ENCODE measurements at regions not wholly inside any gene's neighbourhood (a gene's known extent, or its start where the extent isn't known, plus 50 kb on each side); places are given as distances from the start of the nearest gene placed in this dataset.

DNA sequence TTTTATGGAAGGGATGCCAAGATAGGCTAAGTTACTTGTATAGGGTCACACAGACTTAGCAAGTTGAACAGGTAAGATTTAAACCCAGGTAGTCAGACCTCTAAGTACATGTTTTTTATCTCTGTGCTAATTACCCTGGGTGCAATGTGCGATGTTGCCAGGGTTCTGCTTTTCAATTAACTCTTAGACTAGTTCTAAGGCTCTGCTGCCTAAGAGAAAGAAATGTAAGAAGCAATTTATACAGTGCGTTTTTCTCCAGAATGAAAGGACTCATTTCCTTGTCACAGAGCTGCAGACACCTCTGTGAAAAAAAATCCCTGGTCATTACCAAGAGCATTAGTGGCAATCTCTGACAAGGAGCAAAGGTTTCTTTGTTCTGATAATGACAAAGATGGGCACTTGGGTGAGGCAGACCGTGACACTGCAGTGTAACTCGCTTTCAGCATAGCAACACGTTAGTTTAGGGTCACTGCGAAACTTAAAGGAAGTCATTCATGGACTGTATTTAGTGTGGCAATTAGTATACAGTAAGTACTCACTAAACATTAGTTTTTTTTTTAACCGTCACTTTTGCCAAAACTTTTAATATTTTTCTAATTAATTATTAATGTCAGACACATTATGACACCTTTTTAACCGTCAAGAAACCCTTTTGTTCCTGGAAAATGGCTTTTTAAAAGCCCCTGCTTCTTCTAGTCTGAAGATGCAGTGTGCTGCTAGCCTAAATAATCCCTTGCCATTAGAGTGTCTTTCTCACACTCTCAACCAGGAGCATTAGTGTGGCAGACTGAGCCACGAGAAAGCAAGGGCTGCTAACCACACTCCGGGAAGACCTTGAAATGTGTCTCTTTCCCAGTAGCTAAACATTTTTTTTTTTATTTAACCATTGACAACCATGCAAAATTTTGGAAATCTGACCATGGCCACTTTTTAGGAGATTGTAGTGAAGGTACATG lies 520.0 kb upstream of the C9orf72 start:
- RAD21 ChIA-PET (ENCODE audit: low non-redundant PET in 1 of 2, low total read pairs in 2 of 2, uncharacterized antibody in 2 of 2, unreplicated experiment in 2 of 2): no interaction called here
- ATAC-seq: no peak

GRCh38 chr9:28101509-28101908 lies 528.2 kb upstream of the C9orf72 start:
- ChIA-PET POLR2A (no interaction called here), RAD21 (ENCODE audit: low non-redundant PET in 1 of 2, low total read pairs in 2 of 2, uncharacterized antibody in 2 of 2, unreplicated experiment in 2 of 2) (no interaction called here), CTCF (no interaction called here)
- Histone ChIP-seq H3K4me1 (ENCODE audit: control insufficient read depth in 1 of 2, insufficient read depth in 2 of 2, low read length in 2 of 2) (no peaks in the 10 kb centered on the region), H3K79me2 (ENCODE audit: insufficient read depth, low read length) (no peaks in the 10 kb centered on the region), H3K4me2 (ENCODE audit: low read length) (no peak overlapping the region), H2AFZ (ENCODE audit: low read depth, low read length, poor library complexity, severe bottlenecking) (no peak overlapping the region), H3K36me3 (ENCODE audit: control insufficient read depth in 1 of 2, insufficient read depth in 2 of 2, low read length in 2 of 2) (no peaks in the 10 kb centered on the region), H3K27me3 (ENCODE audit: insufficient read depth, low read length) (no peaks in the 10 kb centered on the region), H3K9me2 (ENCODE audit: insufficient read depth) (no peaks in the 10 kb centered on the region), H3K9ac (ENCODE audit: low read length) (no peak overlapping the region), H4K20me1 (ENCODE audit: insufficient read depth) (no peaks in the 10 kb centered on the region), H3K27ac (ENCODE audit: low read depth, low read length) (no peak overlapping the region), H3K4me3 (replicated peaks in 1 of 2; ENCODE audit: low read depth in 1 of 2, low read length in 2 of 2) (no peak overlapping the region), H3K9me3 (ENCODE audit: control insufficient read depth in 1 of 2, insufficient read depth in 1 of 2, low read depth in 1 of 2, low read length in 2 of 2) (peaks cover 0 to 4% of the 10 kb centered on the region in 2 experiments; a peak in 1 of 4 replicates)
- ATAC-seq: no peak
- DNase-seq (ENCODE audit: low read depth, low spot score): no peak
- intact Hi-C loops (cut with micrococcal nuclease): no loop called here
- BruUV-seq (replicated peaks): no TSS peak
- TF ChIP-seq TCF7L2 (IDR thresholded peaks at IDR 0.05; ENCODE audit: borderline replicate concordance, extremely low read depth, insufficient read depth, insufficient read length) (no peak), POLR2AphosphoS5 (IDR thresholded peaks at IDR 0.05; ENCODE audit: low read depth, low read length) (no peak), POLR2A (IDR thresholded peaks at IDR 0.05; ENCODE audit: borderline replicate concordance, extremely low read depth, insufficient read depth, insufficient read length) (no peak), CTCF (IDR thresholded peaks at IDR 0.05 in 2 of 3, conservative IDR thresholded peaks at IDR 0.05 in 1 of 3; ENCODE audit: borderline replicate concordance in 1 of 3, insufficient read depth in 1 of 3, low read depth in 2 of 3, low read length in 2 of 3) (no peak)
- TF ChIP-seq, protein P1, sequence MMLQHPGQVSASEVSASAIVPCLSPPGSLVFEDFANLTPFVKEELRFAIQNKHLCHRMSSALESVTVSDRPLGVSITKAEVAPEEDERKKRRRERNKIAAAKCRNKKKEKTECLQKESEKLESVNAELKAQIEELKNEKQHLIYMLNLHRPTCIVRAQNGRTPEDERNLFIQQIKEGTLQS (IDR thresholded peaks at IDR 0.05): no peak
- TF ChIP-seq, protein P2, sequence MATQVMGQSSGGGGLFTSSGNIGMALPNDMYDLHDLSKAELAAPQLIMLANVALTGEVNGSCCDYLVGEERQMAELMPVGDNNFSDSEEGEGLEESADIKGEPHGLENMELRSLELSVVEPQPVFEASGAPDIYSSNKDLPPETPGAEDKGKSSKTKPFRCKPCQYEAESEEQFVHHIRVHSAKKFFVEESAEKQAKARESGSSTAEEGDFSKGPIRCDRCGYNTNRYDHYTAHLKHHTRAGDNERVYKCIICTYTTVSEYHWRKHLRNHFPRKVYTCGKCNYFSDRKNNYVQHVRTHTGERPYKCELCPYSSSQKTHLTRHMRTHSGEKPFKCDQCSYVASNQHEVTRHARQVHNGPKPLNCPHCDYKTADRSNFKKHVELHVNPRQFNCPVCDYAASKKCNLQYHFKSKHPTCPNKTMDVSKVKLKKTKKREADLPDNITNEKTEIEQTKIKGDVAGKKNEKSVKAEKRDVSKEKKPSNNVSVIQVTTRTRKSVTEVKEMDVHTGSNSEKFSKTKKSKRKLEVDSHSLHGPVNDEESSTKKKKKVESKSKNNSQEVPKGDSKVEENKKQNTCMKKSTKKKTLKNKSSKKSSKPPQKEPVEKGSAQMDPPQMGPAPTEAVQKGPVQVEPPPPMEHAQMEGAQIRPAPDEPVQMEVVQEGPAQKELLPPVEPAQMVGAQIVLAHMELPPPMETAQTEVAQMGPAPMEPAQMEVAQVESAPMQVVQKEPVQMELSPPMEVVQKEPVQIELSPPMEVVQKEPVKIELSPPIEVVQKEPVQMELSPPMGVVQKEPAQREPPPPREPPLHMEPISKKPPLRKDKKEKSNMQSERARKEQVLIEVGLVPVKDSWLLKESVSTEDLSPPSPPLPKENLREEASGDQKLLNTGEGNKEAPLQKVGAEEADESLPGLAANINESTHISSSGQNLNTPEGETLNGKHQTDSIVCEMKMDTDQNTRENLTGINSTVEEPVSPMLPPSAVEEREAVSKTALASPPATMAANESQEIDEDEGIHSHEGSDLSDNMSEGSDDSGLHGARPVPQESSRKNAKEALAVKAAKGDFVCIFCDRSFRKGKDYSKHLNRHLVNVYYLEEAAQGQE (IDR thresholded peaks at IDR 0.05; ENCODE audit: low read depth): no peak

More for the DNA sequence above, 520.0 kb upstream of the C9orf72 start:
- H3K9ac ChIP-seq (ENCODE audit: low read length): no peak overlapping the region
- no peak overlapping the region for H3K4me3 ChIP-seq (replicated peaks in 1 of 2; ENCODE audit: low read depth in 1 of 2, low read length in 2 of 2)
- no peaks in the 10 kb centered on the region for H3K9me2 ChIP-seq (ENCODE audit: insufficient read depth)
- no peak for DNase-seq (ENCODE audit: low read depth, low spot score)
- no peak overlapping the region for H3K4me2 ChIP-seq (ENCODE audit: low read length)
- no peaks in the 10 kb centered on the region for H3K9me3 ChIP-seq (ENCODE audit: control insufficient read depth in 1 of 2, insufficient read depth in 1 of 2, low read depth in 1 of 2, low read length in 2 of 2)
- POLR2A ChIA-PET: no interaction called here
- no peaks in the 10 kb centered on the region for H3K36me3 ChIP-seq (ENCODE audit: control insufficient read depth in 1 of 2, insufficient read depth in 2 of 2, low read length in 2 of 2)
- H3K79me2 ChIP-seq (ENCODE audit: insufficient read depth, low read length): no peaks in the 10 kb centered on the region
- no peak overlapping the region for H2AFZ ChIP-seq (ENCODE audit: low read depth, low read length, poor library complexity, severe bottlenecking)
- H4K20me1 ChIP-seq (ENCODE audit: insufficient read depth): no peaks in the 10 kb centered on the region
- TF ChIP-seq SRF (IDR thresholded peaks at IDR 0.05; ENCODE audit: low read depth) (no peak), POLR2AphosphoS5 (IDR thresholded peaks at IDR 0.05; ENCODE audit: low read depth, low read length) (no peak), SP1 (IDR thresholded peaks at IDR 0.05; ENCODE audit: low read depth) (no peak), EGR1 (IDR thresholded peaks at IDR 0.05; ENCODE audit: low read depth) (no peak), JUND (IDR thresholded peaks at IDR 0.05) (no peak), SIN3A (IDR thresholded peaks at IDR 0.05; ENCODE audit: low read depth) (no peak), EZH2 (IDR thresholded peaks at IDR 0.05) (no peak), TCF7L2 (IDR thresholded peaks at IDR 0.05; ENCODE audit: borderline replicate concordance, extremely low read depth, insufficient read depth, insufficient read length) (no peak), CEBPB (IDR thresholded peaks at IDR 0.05; ENCODE audit: low read depth) (no peak), CBX3 (IDR thresholded peaks at IDR 0.05; ENCODE audit: low read depth) (no peak), YY1 (IDR thresholded peaks at IDR 0.05; ENCODE audit: extremely low read depth, insufficient replicate concordance, low read depth, low read length) (no peak)
- TF ChIP-seq, protein P1 (IDR thresholded peaks at IDR 0.05): no peak
- BruUV-seq (replicated peaks): no TSS peak
- intact Hi-C loops (cut with micrococcal nuclease): no loop called here
- H3K27ac ChIP-seq (ENCODE audit: low read depth, low read length): no peak overlapping the region
- no peaks in the 10 kb centered on the region for H3K4me1 ChIP-seq (ENCODE audit: control insufficient read depth in 1 of 2, insufficient read depth in 2 of 2, low read length in 2 of 2)
- H3K27me3 ChIP-seq (ENCODE audit: insufficient read depth, low read length): no peaks in the 10 kb centered on the region
- CTCF ChIA-PET: no interaction called here
